HG03469 (cell line): ENCODE measurements at regions not wholly inside any gene's neighbourhood (a gene's known extent, or its start where the extent isn't known, plus 50 kb on each side); places are given as distances from the start of the nearest gene placed in this dataset.

Experiments used
- ATAC-seq: cut with Tn5 transposase; IDR thresholded peaks from one replicate; pipeline ENCODE4 v1.9.1; 2021; ENCODE audit warnings: mild to moderate bottlenecking, moderate library complexity, moderate number of reproducible peaks; ENCODE audit not compliant: unreplicated experiment

GRCh38 chr3:161555320-161555719 is 58.7 kb downstream of the OTOL1 start:
- no peak for ATAC-seq

- no peak for ATAC-seq
These were observed 59.9 kb downstream of the OTOL1 start for GRCh38 chr3:161556533-161556932.

GRCh38 chr3:161556941-161557340 is 60.3 kb downstream of the OTOL1 start:
- ATAC-seq, result no peak

GRCh38 chr3:161557445-161558150 is 61.0 kb downstream of the OTOL1 start:
- ATAC-seq, result no peak

GRCh38 chr3:161558236-161558635 is 61.6 kb downstream of the OTOL1 start:
- no peak for ATAC-seq

GRCh38 chr3:161559177-161559998 is 62.8 kb downstream of the OTOL1 start:
- ATAC-seq, result peak; percentile 56

- ATAC-seq, result no peak
These were observed 63.5 kb downstream of the OTOL1 start for GRCh38 chr3:161560008-161560637.

GRCh38 chr3:161567577-161568361 is 71.2 kb downstream of the OTOL1 start:
- ATAC-seq, result no peak

- ATAC-seq, result no peak
These were observed 72.1 kb downstream of the OTOL1 start for GRCh38 chr3:161568671-161569070.

GRCh38 chr3:161571951-161572350 is 75.3 kb downstream of the OTOL1 start:
- ATAC-seq, result no peak

- no peak for ATAC-seq
These were observed 76.5 kb downstream of the OTOL1 start for GRCh38 chr3:161573136-161573535.

- no peak for ATAC-seq
These were observed 79.3 kb downstream of the OTOL1 start for GRCh38 chr3:161575901-161576300.

GRCh38 chr3:161576311-161576710 is 79.7 kb downstream of the OTOL1 start:
- ATAC-seq, result no peak

- no peak for ATAC-seq
These were observed 80.3 kb downstream of the OTOL1 start for GRCh38 chr3:161576714-161577510.

- no peak for ATAC-seq
These were observed 81.1 kb downstream of the OTOL1 start for GRCh38 chr3:161577662-161578061.

- no peak for ATAC-seq
These were observed 83.0 kb downstream of the OTOL1 start for GRCh38 chr3:161579395-161580126.

- no peak for ATAC-seq
These were observed 89.3 kb downstream of the OTOL1 start for GRCh38 chr3:161585922-161586321.

GRCh38 chr3:161586556-161587235 is 90.1 kb downstream of the OTOL1 start:
- no peak for ATAC-seq

GRCh38 chr3:161598639-161599038 is 102.0 kb downstream of the OTOL1 start:
- ATAC-seq, result no peak
